ENCODE measurements at regions not wholly inside any gene's neighbourhood (a gene's known extent, or its start where the extent isn't known, plus 50 kb on each side); places are given as distances from the start of the nearest gene placed in this dataset.

DNA sequence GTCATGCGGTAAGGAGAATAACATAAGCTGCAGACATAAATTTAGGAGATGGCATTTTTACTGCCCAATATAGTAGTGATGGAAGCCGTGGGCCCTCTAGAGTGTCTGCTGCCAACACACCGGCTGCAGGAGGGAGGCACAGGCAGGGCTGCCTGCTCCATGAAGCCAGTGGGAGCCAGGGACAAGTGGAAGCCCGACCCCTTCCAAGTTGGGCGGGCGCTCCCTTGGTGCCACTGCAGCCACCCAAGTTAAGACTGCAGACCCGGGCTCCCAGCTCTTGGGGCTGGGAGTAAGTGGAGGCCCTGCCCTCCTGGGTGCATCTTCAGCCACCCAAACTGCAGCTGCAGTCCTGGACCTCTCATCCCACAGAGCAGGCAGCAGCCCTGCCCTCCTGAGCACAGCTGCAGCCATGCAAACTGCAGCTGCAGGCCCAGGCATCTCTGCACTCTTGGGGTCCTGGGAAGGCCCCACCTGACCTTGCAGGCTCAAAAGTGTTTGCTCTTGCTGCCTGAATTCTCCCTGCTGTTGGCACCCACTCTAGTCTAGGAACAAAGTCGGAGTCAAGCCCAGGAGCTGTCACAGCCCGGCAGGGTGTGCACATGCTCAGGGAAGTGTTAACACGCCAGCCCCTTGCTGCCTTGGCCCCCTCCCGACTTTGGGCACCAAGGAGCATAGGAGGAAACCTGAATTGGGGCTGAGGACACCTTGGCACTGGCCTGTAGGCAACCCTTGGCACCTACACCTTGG, 437.2 kb upstream of the PRMT6 start:
- Histone ChIP-seq H3K9me3 (replicated peaks in 1 of 2; ENCODE audit: control insufficient read depth in 1 of 2, insufficient read depth in 1 of 2, low read length in 2 of 2) (peaks cover 0 to 19% of the 10 kb centered on the region in 2 donors), H3K27me3 (ENCODE audit: control insufficient read depth in 2 of 2, insufficient read depth in 2 of 2, low read length in 2 of 2) (no peaks in the 10 kb centered on the region), H3K9ac (ENCODE audit: insufficient read depth, low read length, poor library complexity, severe bottlenecking) (no peak overlapping the region), H4K20me1 (ENCODE audit: insufficient read depth, low read length) (no peaks in the 10 kb centered on the region), H3K27ac (ENCODE audit: low read depth in 1 of 2, low read length in 2 of 2) (no peak overlapping the region), H2AFZ (ENCODE audit: insufficient read depth, low read depth, low read length, poor library complexity, severe bottlenecking) (no peak overlapping the region), H3K4me2 (replicated peaks; ENCODE audit: extremely low read depth, low read length, poor library complexity, severe bottlenecking) (no peak overlapping the region), H3K36me3 (replicated peaks in 1 of 2; ENCODE audit: control insufficient read depth in 1 of 2, insufficient read depth in 2 of 2, low read length in 2 of 2) (no peaks in the 10 kb centered on the region), H3K4me1 (ENCODE audit: control insufficient read depth in 1 of 2, insufficient read depth in 2 of 2, low read length in 2 of 2) (no peaks in the 10 kb centered on the region), H3K4me3 (replicated peaks in 1 of 3; ENCODE audit: low read depth in 2 of 3, low read length in 3 of 3) (no peak overlapping the region), H3K79me2 (ENCODE audit: insufficient read depth, low read length) (no peaks in the 10 kb centered on the region)
- Mint-ChIP-seq H3K4me1 (no peaks in the 10 kb centered on the region), H3K4me3 (no peak overlapping the region), H3K27ac (no peak overlapping the region), H3K27me3 (ENCODE audit: low read depth in 3 of 3) (no peaks in the 10 kb centered on the region), H3K9me3 (peaks cover 0 to 13% (median 3%) of the 10 kb centered on the region in 7 donors), H3K36me3 (no peaks in the 10 kb centered on the region)
- DNase-seq = no peak
- intact Hi-C loops (cut with micrococcal nuclease) = no loop called here
- TF ChIP-seq, protein P1, sequence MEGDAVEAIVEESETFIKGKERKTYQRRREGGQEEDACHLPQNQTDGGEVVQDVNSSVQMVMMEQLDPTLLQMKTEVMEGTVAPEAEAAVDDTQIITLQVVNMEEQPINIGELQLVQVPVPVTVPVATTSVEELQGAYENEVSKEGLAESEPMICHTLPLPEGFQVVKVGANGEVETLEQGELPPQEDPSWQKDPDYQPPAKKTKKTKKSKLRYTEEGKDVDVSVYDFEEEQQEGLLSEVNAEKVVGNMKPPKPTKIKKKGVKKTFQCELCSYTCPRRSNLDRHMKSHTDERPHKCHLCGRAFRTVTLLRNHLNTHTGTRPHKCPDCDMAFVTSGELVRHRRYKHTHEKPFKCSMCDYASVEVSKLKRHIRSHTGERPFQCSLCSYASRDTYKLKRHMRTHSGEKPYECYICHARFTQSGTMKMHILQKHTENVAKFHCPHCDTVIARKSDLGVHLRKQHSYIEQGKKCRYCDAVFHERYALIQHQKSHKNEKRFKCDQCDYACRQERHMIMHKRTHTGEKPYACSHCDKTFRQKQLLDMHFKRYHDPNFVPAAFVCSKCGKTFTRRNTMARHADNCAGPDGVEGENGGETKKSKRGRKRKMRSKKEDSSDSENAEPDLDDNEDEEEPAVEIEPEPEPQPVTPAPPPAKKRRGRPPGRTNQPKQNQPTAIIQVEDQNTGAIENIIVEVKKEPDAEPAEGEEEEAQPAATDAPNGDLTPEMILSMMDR (IDR thresholded peaks at IDR 0.05) = no peak
- 87% methylated on average over 10 of the region's 11 CpGs for WGBS (ENCODE audit: insufficient coverage)

DNA sequence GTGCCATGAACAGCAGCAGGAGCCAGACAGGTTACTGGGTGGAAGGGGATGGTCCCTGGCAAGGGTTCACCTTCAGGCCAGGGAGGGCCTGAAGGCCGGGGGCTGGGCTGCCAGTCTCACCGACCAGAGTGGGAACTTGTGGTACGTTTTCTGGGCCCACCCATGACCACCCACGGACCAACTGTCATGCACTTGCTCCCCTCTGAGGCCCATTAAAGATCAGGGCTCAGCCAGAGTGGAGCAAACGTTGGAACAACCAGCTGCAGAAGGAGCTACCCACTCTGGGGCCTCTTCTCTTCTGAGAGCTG, 436.7 kb upstream of the PRMT6 start:
- no peak for DNase-seq
- no peak overlapping the region for H3K9ac ChIP-seq (ENCODE audit: insufficient read depth, low read length, poor library complexity, severe bottlenecking)
- Mint-ChIP-seq H3K27me3 (ENCODE audit: low read depth in 3 of 3) (no peaks in the 10 kb centered on the region), H3K36me3 (no peaks in the 10 kb centered on the region), H3K4me3 (no peak overlapping the region), H3K27ac (no peak overlapping the region), H3K4me1 (no peaks in the 10 kb centered on the region), H3K9me3 (peaks cover 0 to 13% (median 3%) of the 10 kb centered on the region in 7 donors)
- no peaks in the 10 kb centered on the region for H3K36me3 ChIP-seq (replicated peaks in 1 of 2; ENCODE audit: control insufficient read depth in 1 of 2, insufficient read depth in 2 of 2, low read length in 2 of 2)
- H3K4me2 ChIP-seq (replicated peaks; ENCODE audit: extremely low read depth, low read length, poor library complexity, severe bottlenecking) = no peak overlapping the region
- H3K9me3 ChIP-seq (replicated peaks in 1 of 2; ENCODE audit: control insufficient read depth in 1 of 2, insufficient read depth in 1 of 2, low read length in 2 of 2) = peaks cover 0 to 19% of the 10 kb centered on the region in 2 donors
- H3K4me1 ChIP-seq (ENCODE audit: control insufficient read depth in 1 of 2, insufficient read depth in 2 of 2, low read length in 2 of 2) = no peaks in the 10 kb centered on the region
- H3K79me2 ChIP-seq (ENCODE audit: insufficient read depth, low read length) = no peaks in the 10 kb centered on the region
- 73% methylated on average over 5 of the region's 5 CpGs for WGBS (ENCODE audit: insufficient coverage)
- H3K27me3 ChIP-seq (ENCODE audit: control insufficient read depth in 2 of 2, insufficient read depth in 2 of 2, low read length in 2 of 2) = no peaks in the 10 kb centered on the region
- H3K27ac ChIP-seq (ENCODE audit: low read depth in 1 of 2, low read length in 2 of 2) = no peak overlapping the region
- no peak overlapping the region for H3K4me3 ChIP-seq (replicated peaks in 1 of 3; ENCODE audit: low read depth in 2 of 3, low read length in 3 of 3)
- intact Hi-C loops (cut with micrococcal nuclease) = no loop called here
- H4K20me1 ChIP-seq (ENCODE audit: insufficient read depth, low read length) = no peaks in the 10 kb centered on the region
- no peak overlapping the region for H2AFZ ChIP-seq (ENCODE audit: insufficient read depth, low read depth, low read length, poor library complexity, severe bottlenecking)
- TF ChIP-seq, protein P1 (IDR thresholded peaks at IDR 0.05) = no peak
